Keratinocyte (primary cell): ENCODE measurements at regions not wholly inside any gene's neighbourhood (a gene's known extent, or its start where the extent isn't known, plus 50 kb on each side); places are given as distances from the start of the nearest gene placed in this dataset.

Experiments
- DNase-seq: peaks from one replicate; pipeline ENCODE4 v3.0.0-alpha.2; 2011; ENCODE audit warnings: low read depth, missing footprints, low spot score
- FAIRE-seq: peaks from 2 replicates; lab custom pipeline; 2011; peaks lifted over from hg19 to GRCh38; lab: Jason Lieb, UNC
- H2AFZ ChIP-seq: 2 replicates; pipeline ENCODE4 v1.6.0; 2012; ENCODE audit warnings: low read length, control low read depth, inconsistent platforms; ENCODE audit not compliant: control insufficient read depth
- H3K27ac ChIP-seq: 2 replicates; pipeline ENCODE4 v1.5.1; 2011; ENCODE audit warnings: low read length; ENCODE audit not compliant: control insufficient read depth, insufficient read depth
- H3K27me3 ChIP-seq: 3 replicates; pipeline ENCODE4 v1.6.0; 2011; ENCODE audit warnings: low read length; ENCODE audit not compliant: control insufficient read depth, insufficient read depth; ENCODE audit errors: extremely low read depth
- H3K36me3 ChIP-seq, 2 experiments: 2 replicates in 1 of 2; 3 replicates in 1 of 2; pipeline ENCODE4 v1.5.1; 2011; ENCODE audit warnings: low read length in 2 of 2, mild to moderate bottlenecking in 1 of 2; ENCODE audit not compliant: control insufficient read depth in 2 of 2, insufficient read depth in 2 of 2; ENCODE audit errors: extremely low read depth in 1 of 2
- H3K4me1 ChIP-seq: 3 replicates; pipeline ENCODE4 v1.5.1; 2011; ENCODE audit warnings: low read length; ENCODE audit not compliant: control insufficient read depth, insufficient read depth; ENCODE audit errors: extremely low read depth
- H3K4me2 ChIP-seq: 3 replicates; pipeline ENCODE4 v1.6.0; 2011; ENCODE audit warnings: low read depth, low read length; ENCODE audit not compliant: control insufficient read depth, insufficient read depth; ENCODE audit errors: extremely low read depth
- H3K4me3 ChIP-seq, 3 experiments: fragments of 200-600 bp in 1 of 3; sonication (generic) in 1 of 3; 2 replicates in 2 of 3; 3 replicates in 1 of 3; pipeline ENCODE4 v1.5.1; 2011 to 2016; ENCODE audit warnings: low read length in 3 of 3, mild to moderate bottlenecking in 3 of 3, control low read depth in 2 of 3, inconsistent platforms in 1 of 3, low read depth in 1 of 3, mixed read lengths in 1 of 3, mixed run types in 1 of 3, moderate library complexity in 1 of 3; ENCODE audit not compliant: control insufficient read depth in 2 of 3, insufficient read depth in 2 of 3; ENCODE audit errors: extremely low read depth in 1 of 3
- H3K79me2 ChIP-seq: 2 replicates; pipeline ENCODE4 v1.6.0; 2012; ENCODE audit warnings: low read length; ENCODE audit not compliant: control insufficient read depth, insufficient read depth
- H3K9ac ChIP-seq: 3 replicates; pipeline ENCODE4 v1.6.0; 2011; ENCODE audit warnings: low read length; ENCODE audit not compliant: control insufficient read depth, insufficient read depth; ENCODE audit errors: extremely low read depth
- H3K9me1 ChIP-seq: 3 replicates; pipeline ENCODE4 v1.6.0; 2011; ENCODE audit warnings: low read length; ENCODE audit not compliant: control insufficient read depth, insufficient read depth; ENCODE audit errors: extremely low read depth
- H3K9me3 ChIP-seq: 2 replicates; pipeline ENCODE4 v1.5.1; 2012; ENCODE audit warnings: low read depth, low read length; ENCODE audit not compliant: control insufficient read depth
- H4K20me1 ChIP-seq: 3 replicates; pipeline ENCODE4 v1.6.0; 2011; ENCODE audit warnings: low read length; ENCODE audit not compliant: control insufficient read depth, insufficient read depth; ENCODE audit errors: extremely low read depth
- EZH2 ChIP-seq: IDR thresholded peaks from one replicate; pipeline ENCODE4 v1.6.1; 2012; ENCODE audit warnings: inconsistent platforms, mild to moderate bottlenecking, low read length, moderate library complexity
- dilution Hi-C: fragments of 300-500 bp; cut with MboI; formaldehyde crosslinking; loops from one replicate; pipeline ENCODE4 v1.7.0; 2020; ENCODE audit warnings: low sequenced_read_pairs; ENCODE audit not compliant: extremely low pct_ligation_motif_present
- TF ChIP-seq, protein P1 (sequence below), 3 experiments: IDR thresholded peaks in 1 of 3; conservative IDR thresholded peaks in 1 of 3; optimal IDR thresholded peaks in 1 of 3; 2 replicates in 2 of 3; 3 replicates in 1 of 3; pipeline versions ENCODE3 to v1.5.1; 2011; ENCODE audit warnings: low read length in 3 of 3, mild to moderate bottlenecking in 3 of 3, moderate library complexity in 2 of 3, control low read depth in 1 of 3, inconsistent platforms in 1 of 3; ENCODE audit not compliant: insufficient read depth in 2 of 3; ENCODE audit errors: extremely low read depth in 1 of 3

DNA sequence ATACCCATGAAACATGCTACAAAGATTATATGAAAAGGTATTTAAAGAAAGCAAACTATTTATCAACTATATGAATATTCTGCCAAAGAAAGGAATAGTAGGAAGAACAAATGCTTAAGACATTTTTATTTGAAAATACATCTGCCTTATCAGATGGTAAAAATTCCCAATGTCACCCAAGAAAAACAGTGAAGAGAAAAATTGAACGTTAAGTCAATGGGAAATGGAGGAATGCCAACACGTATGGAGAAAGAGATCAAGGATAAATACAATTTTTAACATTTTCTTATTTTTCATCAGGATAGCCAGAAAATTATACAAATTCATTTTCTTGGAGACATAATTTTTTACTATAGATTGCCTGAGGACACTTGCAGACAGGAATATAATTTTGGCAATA is 394.2 kb downstream of the ZEB2 start:
- Histone ChIP-seq H3K27me3 (no peaks in the 10 kb centered on the region), H4K20me1 (no peaks in the 10 kb centered on the region), H3K9me3 (no peaks in the 10 kb centered on the region), H3K36me3 (no peaks in the 10 kb centered on the region), H2AFZ (no peak overlapping the region), H3K4me3 (no peak overlapping the region), H3K4me1 (no peaks in the 10 kb centered on the region), H3K79me2 (no peaks in the 10 kb centered on the region), H3K4me2 (no peak overlapping the region), H3K27ac (no peak overlapping the region), H3K9me1 (no peaks in the 10 kb centered on the region), H3K9ac (no peak overlapping the region)
- no peak for FAIRE-seq
- TF ChIP-seq, protein P1, sequence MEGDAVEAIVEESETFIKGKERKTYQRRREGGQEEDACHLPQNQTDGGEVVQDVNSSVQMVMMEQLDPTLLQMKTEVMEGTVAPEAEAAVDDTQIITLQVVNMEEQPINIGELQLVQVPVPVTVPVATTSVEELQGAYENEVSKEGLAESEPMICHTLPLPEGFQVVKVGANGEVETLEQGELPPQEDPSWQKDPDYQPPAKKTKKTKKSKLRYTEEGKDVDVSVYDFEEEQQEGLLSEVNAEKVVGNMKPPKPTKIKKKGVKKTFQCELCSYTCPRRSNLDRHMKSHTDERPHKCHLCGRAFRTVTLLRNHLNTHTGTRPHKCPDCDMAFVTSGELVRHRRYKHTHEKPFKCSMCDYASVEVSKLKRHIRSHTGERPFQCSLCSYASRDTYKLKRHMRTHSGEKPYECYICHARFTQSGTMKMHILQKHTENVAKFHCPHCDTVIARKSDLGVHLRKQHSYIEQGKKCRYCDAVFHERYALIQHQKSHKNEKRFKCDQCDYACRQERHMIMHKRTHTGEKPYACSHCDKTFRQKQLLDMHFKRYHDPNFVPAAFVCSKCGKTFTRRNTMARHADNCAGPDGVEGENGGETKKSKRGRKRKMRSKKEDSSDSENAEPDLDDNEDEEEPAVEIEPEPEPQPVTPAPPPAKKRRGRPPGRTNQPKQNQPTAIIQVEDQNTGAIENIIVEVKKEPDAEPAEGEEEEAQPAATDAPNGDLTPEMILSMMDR (optimal IDR thresholded peaks at IDR 0.05 in 1 of 3, IDR thresholded peaks at IDR 0.05 in 1 of 3, conservative IDR thresholded peaks at IDR 0.05 in 1 of 3; ENCODE audit: extremely low read depth in 1 of 3, insufficient read depth in 2 of 3, low read length in 3 of 3): no peak
- no peak for TF ChIP-seq EZH2
- DNase-seq: no peak
- dilution Hi-C loops: no loop called here

DNA sequence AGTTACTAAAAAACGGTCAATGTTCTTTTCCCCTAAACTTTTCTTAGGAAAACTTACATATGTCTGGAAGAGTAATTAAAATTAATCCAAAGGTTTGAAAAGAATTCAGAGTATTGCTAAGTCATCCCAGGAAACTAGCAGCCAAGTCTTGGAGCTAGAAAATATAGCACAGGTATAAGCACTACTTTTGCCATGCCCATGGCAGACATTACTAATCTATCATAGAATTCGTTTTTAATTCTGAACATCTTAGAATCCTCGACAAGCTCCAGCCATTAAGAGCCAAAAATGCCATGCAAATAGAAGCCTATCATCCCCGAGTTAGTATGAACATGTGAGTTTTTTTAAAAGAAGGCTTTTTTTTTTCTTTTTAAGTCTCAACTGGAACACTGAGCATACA is 395.0 kb downstream of the ZEB2 start:
- Histone ChIP-seq H4K20me1 (no peaks in the 10 kb centered on the region), H3K4me2 (no peak overlapping the region), H3K9ac (no peak overlapping the region), H3K9me1 (no peaks in the 10 kb centered on the region), H3K4me1 (no peaks in the 10 kb centered on the region), H3K27ac (no peak overlapping the region), H3K9me3 (no peaks in the 10 kb centered on the region), H3K36me3 (no peaks in the 10 kb centered on the region), H3K4me3 (no peak overlapping the region), H3K79me2 (no peaks in the 10 kb centered on the region), H3K27me3 (no peaks in the 10 kb centered on the region), H2AFZ (no peak overlapping the region)
- dilution Hi-C loops: no loop called here
- FAIRE-seq (no peak), DNase-seq (no peak)
- TF ChIP-seq EZH2: no peak
- TF ChIP-seq, protein P1 (optimal IDR thresholded peaks at IDR 0.05 in 1 of 3, IDR thresholded peaks at IDR 0.05 in 1 of 3, conservative IDR thresholded peaks at IDR 0.05 in 1 of 3; ENCODE audit: extremely low read depth in 1 of 3, insufficient read depth in 2 of 3, low read length in 3 of 3): no peak
